GM19238 (cell line): ENCODE measurements at regions not wholly inside any gene's neighbourhood (a gene's known extent, or its start where the extent isn't known, plus 50 kb on each side); places are given as distances from the start of the nearest gene placed in this dataset.

Experiments used
- DNase-seq: peaks from one replicate; pipeline ENCODE4 v3.0.0; 2011; ENCODE audit warnings: low spot score; ENCODE audit not compliant: insufficient read length

DNA sequence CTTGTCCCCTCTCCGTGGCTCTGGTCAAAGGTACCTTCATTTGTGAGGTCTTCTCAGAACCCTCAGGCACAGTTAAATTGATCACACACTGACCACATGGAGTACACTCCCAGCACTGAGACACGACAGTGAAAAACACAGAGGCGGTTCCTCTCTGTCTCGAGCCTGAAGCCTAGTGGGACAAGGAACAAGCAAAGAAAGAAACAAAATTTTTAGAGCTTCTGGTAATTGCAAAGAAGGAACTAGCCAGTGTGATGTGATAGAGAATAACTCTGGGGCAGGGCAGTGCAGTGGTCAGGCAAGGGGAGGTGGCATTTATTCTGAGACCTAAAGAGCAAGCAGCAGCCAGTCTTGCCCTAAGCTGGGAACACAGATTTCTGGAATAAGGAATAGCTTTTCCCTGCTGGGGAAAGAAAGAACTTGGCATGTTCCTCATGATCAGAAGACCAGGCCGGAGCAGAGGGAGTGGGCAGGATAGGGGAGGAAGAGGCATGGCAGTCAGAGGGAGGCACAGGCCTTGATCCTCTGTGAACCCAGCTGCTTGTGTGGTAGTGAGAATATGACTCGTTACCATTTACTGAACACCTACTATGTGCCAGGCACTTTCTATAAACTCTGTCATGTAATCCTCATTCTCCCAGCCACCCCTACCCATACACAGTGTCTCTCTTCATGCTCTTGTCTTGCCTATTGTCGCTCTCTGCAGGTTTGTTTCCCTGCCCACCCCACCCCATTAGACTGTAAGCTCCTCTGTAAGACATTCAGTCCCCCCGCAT lies 262.3 kb upstream of the HES1 start:
- no peak for DNase-seq

DNA sequence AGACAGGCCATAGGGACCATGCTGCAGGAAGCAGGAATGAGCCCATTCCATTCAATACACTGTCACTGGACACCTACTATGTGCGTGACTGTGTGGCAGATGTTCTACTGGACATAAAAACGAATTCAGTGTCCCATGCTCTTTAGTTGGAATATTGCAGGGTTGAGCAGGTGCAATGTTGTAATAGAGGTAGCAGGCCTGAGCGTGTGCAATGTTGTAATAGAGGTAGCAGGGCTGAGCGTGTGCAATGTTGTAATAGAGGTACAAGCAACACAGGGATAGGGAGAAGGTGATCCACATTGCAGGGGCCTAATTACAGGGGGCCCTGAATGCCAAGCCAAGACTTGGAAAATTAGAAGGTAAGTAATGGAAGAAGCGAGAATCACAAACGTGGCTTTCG lies 261.4 kb upstream of the HES1 start:
- DNase-seq, result no peak

DNA sequence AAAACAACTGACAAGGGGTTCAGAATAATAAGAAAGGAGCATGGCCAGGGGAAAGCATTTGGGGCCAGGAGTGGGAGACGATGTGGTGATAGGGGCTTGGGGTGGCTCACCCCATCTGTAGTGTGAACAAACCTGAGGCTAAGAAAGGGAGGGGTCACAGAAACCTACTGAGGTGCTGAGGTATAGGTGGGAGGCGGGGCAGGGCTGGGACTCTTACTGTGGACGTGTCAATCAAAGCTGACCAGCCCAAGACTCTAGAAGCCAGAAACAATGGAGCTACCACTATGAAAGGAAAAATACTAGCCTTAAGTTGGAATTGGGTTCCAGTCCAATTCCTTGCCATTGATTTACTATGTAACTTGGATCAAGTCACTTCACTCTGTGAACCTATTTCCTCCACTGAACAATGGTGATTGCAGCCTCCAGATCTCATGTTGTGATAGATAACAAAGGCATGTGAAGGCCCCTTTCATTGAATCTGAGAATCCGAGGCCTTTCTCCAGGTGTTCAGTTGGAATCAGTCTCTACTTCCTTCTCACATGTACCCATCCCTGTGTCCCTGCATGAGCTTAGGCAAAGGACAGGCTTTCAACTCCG lies 260.9 kb upstream of the HES1 start:
- no peak for DNase-seq

DNA sequence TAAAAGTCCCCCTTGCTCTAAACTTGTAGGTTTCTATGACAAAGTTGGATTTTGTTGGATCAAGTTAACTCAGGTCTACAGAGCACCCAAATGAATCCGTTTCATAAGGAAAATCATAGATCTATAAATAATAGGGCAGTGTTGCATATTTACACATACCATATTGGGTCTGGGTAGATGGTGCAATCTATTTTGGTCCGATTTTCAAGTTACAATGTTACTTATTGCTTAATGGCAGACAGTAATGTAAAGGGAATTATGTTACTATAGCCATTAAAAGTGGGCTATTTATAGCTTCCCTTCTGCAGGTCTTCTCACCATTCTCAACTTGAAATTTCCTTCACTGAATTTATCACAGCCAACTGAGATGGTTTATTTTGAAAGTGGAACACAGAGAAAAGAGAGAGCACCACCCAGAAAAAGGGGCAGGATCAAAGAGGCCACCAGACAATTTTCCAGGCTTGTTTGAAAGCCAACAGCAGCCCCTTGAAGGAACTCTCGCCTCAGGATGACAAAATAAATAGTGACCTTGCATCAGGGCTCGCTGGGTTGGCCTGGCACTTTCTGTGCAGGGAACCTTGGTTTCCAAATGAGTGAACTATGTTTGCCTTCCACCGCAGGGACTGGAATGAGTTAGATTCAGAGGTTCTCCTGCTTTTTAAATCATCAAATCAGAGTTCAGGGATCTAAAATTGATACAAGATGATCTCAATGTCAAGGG lies 260.2 kb upstream of the HES1 start:
- DNase-seq, result no peak

DNA sequence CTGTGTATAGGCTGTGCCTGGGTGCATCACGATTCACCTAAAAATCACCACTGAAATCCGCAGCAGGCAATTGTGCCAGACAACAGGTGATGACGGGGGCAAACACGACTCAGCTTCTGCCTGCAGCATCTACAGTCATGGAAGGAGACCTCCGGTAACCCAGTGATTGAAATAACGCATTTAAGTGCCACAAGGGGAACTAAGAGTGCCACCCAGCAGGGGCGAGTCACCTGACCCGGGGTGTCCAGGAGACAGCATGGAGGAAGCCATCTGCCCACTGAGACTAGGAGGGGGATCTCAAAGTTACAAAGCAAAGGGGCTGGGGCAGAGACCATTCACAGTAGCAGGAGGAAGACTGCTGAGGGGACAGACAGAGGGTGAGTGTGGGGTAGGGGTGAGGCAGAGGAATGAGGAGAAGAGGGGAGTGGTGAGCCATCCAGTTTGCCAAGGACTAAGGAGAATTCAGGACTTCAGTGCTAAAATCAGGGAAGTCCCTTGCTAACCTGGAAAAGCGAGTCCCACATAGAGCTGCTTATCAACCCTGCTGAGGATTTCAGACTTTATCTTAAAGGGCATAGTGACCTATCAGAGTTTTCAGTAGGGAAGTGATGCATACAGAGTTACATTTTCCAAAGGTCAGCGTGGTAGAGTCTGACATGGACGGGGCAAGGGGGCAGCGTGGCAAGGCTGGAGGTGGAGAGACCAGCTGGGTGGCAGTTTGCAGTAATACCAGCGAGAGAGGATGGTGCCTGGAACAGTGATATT lies 256.7 kb upstream of the HES1 start:
- DNase-seq, result no peak

DNA sequence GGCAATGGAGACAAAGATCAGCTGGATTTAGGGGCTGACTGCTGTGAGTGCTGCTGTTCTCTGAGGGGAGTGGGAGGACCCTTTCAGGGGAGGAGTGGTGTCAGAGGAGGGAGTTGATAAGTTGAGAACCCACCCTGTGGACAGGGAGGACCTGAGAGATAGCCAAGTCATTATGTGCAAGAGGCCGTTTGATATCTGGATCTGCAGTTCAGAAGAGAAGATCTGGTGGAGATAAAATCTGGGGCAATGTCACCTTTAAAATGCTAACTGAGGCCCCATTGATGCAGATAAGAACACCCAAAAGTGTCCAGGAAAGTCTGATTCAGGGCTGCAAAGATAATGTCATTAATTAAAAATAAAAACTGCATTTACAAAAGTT lies 256.1 kb upstream of the HES1 start:
- DNase-seq, result no peak

DNA sequence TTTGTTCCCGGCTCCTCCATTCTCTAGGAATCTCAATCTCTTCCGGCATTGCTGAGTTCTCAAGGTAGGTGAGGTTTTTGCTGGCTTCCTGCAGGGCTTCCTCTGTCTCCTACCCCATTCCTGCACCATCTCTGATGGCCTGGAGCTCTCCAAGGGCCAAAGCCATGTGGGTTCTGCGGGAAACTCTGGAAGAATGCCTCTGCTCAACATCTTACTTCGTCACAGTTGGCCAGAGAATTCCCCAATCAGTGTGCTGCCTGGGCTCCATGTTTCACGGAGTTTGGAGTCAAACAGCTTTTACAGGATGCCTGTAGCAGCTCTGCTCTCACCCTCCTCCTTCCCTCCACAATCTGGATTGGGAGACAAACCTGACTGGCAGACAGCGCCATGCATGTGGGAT lies 253.9 kb upstream of the HES1 start:
- DNase-seq, result no peak

DNA sequence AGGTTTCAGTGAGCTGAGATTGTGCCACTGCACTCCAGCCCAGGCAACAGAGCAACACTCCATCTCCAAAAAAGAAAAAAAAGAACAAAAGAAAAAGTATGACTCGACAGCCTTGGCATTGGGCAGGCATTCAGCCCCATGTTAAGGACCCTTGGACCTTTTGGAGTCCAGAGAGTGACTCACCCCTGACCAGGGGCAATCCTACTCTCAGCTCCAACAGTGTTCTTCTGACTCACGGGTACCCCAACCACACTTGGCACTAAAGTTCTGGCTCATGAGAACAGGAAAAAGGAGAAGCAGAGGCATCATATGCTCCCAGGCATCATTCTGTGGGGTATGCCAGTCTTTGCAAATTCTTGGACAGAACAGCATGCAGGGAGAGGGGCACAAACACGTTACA lies 252.4 kb upstream of the HES1 start:
- DNase-seq, result no peak

DNA sequence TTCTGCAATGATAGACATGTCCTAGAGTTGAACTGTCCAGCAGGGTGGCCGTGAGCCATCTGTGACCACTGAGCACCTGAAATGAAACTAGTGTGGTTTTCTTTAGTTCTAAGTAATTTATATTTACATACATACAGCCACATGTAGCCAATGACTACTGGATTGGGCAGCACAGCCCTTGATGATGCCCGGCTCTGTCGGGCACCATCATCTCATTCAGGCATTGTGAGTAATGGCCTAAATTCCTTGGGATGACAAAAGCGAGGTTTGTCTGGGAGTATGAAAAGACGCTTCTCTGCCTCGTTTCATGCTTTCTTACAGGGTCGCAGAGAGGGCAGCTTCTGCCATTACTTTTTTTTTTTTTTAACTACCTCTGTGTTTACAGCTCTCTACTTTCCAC lies 251.9 kb upstream of the HES1 start:
- DNase-seq, result no peak

DNA sequence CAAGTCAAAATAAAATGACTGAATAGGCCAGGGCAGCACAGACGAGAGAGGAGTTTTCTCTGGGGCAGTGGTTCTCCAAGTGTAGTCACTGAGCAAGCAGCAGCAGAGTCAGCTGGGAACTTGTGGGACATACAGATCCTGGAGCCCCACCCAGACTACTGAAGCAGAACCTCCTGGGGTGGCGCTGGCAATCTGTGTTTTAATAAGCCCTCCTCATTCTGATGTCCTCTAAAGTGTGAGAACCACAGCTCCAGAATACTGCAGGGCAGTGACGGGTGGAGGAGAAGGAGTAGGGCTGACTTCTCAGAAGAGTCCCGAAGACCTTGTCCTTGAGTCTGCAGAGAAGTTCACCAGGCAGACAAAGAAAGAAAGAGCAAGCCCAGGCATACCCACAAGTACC lies 251.3 kb upstream of the HES1 start:
- no peak for DNase-seq

DNA sequence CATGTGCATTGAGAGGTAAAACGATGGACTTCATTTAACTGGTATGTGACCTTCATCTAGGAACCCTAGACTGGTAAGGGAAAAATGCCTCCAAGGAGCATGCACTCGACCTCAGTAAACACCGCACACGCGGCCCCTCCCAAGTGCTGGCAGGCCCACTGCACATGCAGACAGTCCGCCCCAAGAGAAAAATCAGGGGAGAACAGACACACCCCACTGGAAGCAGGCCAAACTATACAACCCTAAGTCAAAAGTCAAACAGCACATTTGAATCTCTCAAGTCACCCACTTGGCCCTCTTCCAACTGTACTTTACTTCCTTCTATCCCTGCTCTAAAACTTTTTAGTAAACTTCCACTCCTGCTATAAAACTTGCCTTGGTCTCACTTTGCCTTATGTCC lies 250.1 kb upstream of the HES1 start:
- DNase-seq, result no peak

DNA sequence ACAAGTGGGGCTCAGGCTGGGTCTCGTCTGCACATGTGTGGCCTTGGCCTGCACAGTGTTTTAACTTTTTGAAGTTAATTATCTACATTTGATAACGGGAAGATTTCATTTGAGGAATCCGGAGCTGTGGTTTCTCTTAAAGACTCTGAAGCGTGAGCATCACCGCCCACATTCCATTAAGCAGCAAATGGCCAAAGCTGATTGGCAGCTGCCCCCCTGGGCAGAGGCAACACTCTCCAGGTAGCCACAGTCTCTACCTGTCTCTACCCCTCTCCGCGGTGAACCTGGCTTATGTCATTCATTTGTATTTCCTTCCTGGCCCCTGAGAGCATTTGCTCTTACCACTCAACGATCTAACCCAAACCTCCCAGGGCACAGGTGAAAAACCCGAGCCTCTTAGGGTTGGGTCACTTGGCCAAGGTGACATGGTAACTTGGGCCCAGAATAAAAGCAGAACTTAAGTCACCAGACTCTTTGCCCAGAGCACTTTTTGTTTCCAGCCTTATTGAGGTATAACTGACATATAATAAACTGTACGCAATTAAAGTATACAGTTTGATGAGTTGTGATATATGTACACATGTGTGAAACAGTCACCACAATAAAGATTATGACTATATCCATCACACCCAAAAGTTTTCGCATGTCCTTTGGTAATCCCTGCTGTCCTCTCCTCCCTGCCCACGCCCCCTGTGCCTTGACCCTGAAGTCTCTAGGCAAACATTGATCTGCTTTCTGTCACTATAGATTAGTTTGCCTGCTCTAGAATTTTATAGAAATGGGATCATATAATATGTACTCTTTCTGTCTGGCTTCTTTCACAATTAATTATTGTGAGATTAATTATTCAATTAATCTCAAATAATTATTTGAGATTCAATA lies 245.7 kb upstream of the HES1 start:
- DNase-seq, result no peak

DNA sequence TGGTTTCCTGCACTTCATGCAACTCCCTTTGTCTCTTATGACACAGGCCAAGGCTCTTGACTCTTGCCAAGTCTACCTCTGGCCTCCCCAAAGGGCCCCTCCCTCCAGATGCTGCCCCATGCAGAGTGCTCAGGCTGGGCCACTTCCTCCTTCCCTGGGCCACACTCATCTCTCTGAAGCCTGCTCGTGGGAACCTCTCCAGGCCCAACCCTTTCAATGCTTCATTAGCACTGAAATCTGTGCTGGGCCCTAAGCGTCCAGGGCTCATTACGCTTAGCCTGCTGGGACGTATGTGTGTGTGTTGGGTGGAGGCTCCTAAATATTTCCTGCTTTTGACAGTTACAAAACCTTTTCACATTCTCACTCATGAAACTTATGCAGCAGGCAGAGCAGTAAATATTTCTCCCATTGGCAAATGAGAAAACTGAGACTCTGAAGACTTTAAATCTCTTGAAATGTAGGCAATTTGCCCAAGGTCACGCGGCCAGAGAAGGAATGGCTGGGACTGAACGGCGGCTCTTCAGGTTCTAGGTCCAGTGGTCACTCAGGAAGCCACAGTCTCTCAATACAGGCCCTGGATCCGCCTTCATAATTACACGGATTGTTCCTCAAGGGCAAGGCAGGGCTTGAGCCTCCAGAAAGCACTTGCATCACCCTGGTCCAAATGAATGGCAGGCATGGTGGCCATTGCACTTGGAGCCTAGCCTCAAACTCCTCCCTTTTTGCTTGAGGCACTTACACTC lies 241.7 kb upstream of the HES1 start:
- DNase-seq, result no peak

DNA sequence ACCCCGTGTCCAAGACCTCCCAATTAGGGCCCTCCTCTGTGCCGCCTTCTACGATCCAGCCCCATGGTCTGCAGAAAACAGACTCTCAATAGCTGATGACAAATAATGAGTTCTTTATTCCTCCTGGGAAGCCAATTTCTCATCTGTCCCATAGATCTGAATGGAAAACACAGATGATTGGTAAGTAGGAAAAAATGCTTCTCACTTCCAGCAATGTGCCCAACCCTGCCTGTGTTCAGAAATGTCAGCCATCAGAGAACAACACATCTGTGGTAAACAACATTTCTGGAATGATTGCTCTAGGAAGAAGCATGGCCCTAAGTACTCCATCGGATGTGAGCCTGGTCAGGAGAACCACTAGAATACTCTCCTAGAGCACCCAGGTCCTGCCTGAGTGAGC lies 240.5 kb upstream of the HES1 start:
- no peak for DNase-seq

DNA sequence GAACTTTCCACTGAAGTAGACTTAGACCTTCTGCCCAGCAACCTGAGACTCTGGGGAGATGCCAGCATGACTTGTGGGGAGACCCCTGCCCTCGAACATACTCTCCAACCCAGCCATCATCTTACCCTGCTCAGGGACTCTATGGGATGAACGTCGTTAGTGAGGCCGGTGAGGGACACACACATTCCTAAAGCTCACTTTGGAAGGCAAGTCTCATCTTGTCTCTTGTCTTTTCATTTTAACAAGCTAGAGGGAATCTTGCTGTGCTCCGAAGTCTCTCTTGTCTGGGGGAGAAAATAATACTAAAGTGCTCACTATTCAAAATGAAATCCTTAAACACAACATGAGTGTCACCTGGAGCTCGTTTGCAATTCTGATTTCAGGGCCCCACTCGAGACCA lies 239.5 kb upstream of the HES1 start:
- no peak for DNase-seq

DNA sequence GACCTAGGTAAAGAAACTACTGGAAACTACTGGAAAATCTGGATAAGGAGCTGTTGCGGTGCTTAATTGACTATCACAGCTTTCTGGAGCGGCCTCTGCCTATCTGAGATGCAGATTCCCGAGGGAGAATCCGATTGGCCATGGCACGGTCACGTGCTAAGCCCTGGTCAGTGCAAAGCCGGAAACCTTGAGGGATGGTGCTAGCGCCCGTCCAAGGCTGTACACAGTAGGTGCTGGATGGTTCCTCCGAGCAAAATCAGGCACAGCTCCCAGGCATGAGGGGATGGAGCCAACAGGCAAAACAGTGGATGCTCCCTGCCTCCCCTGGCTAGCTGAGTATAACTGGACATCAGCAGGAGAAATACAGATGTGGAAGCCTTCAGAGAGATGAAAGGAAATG lies 238.7 kb upstream of the HES1 start:
- no peak for DNase-seq

DNA sequence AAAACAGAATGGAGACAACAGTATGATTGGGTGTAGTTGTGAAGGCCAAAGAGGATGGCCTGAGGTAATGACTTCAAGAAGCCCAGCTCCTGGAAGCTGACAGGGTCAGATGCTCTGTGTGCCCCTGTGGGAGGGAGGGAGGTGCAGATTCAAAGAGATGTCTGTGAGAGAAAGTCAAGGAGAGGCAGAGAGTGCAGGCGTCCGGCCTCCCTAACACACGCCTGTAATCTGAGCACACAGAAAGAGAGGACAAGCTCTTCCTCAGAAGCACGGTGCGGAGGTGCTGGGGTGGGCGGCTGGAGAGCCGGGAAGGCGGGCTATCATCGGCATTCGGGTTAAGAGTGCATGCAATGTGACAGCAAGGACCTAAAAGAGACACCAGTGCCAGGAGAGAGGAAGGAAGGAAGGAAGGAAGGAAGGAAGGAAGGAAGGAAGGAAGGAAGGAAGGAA lies 238.2 kb upstream of the HES1 start:
- no peak for DNase-seq

DNA sequence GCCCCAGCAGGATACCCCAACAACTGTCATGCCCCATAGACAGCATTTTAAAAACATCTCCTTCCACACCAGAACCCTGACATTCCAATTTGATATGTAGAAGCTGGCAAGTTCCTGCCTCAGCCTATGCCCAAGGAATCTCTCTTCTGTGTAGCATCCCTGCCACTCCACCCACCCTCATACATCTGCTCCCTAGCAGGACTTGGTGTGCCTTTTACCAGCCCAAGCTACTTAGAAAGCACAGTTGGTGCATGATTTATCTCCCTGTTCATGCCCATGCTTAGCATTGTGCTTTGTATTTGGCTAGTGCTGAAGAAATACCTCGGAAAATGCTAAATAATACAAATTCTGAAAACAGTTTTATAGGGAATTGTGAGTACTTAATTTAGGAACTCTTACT lies 236.9 kb upstream of the HES1 start:
- no peak for DNase-seq

DNA sequence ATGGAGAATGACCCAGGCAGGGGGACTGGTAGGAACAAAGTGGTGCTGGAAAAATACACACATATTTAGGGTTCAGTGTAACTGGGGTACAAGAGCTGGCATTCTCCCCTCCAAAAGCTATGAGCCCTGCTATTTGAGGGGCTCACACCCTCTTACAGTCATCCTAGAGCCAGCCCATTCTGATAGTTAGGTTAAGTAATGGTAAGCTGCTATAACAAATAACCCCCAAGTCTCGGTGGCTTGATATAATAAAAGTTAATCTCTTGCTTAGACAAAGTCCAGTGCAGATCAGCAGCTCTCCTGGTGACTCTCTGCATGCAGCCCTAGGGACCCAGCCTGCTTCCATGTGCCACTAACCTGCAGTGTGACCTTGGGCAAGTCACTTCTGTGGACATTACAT lies 234.9 kb upstream of the HES1 start:
- DNase-seq, result no peak
